Panc1 (cell line): ENCODE measurements at regions not wholly inside any gene's neighbourhood (a gene's known extent, or its start where the extent isn't known, plus 50 kb on each side); places are given as distances from the start of the nearest gene placed in this dataset.

Source experiments
- CTCF ChIP-seq: fragments of 450-650 bp; IDR thresholded peaks from 2 replicates; pipeline ENCODE4 v1.5.1; 2017; ENCODE audit warnings: mild to moderate bottlenecking
- TF ChIP-seq, protein P1 (sequence below), 2 experiments: IDR thresholded peaks; 2 replicates each; pipeline ENCODE4 v1.6.1; 2011 to 2012; ENCODE audit warnings: low read depth in 2 of 2, control low read depth in 1 of 2, low read length in 1 of 2, mild to moderate bottlenecking in 1 of 2, moderate library complexity in 1 of 2; ENCODE audit not compliant: insufficient read depth in 1 of 2

- TF ChIP-seq, protein P1, sequence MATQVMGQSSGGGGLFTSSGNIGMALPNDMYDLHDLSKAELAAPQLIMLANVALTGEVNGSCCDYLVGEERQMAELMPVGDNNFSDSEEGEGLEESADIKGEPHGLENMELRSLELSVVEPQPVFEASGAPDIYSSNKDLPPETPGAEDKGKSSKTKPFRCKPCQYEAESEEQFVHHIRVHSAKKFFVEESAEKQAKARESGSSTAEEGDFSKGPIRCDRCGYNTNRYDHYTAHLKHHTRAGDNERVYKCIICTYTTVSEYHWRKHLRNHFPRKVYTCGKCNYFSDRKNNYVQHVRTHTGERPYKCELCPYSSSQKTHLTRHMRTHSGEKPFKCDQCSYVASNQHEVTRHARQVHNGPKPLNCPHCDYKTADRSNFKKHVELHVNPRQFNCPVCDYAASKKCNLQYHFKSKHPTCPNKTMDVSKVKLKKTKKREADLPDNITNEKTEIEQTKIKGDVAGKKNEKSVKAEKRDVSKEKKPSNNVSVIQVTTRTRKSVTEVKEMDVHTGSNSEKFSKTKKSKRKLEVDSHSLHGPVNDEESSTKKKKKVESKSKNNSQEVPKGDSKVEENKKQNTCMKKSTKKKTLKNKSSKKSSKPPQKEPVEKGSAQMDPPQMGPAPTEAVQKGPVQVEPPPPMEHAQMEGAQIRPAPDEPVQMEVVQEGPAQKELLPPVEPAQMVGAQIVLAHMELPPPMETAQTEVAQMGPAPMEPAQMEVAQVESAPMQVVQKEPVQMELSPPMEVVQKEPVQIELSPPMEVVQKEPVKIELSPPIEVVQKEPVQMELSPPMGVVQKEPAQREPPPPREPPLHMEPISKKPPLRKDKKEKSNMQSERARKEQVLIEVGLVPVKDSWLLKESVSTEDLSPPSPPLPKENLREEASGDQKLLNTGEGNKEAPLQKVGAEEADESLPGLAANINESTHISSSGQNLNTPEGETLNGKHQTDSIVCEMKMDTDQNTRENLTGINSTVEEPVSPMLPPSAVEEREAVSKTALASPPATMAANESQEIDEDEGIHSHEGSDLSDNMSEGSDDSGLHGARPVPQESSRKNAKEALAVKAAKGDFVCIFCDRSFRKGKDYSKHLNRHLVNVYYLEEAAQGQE (IDR thresholded peaks at IDR 0.05; ENCODE audit: insufficient read depth in 1 of 2, low read depth in 2 of 2, low read length in 1 of 2), result no peak
- no peak for TF ChIP-seq CTCF
These were observed 189.7 kb upstream of the ZBTB20 start for GRCh38 chr3:115336836-115337235.
